GM12865 (cell line): ENCODE measurements at regions not wholly inside any gene's neighbourhood (a gene's known extent, or its start where the extent isn't known, plus 50 kb on each side); places are given as distances from the start of the nearest gene placed in this dataset.

ENCODE experiments used
- DNase-seq: peaks from one replicate; pipeline ENCODE4 v3.0.0; 2010; ENCODE audit warnings: low read depth
- H3K4me3 ChIP-seq: 2 replicates; pipeline ENCODE4 v1.5.1; 2011; ENCODE audit warnings: mild to moderate bottlenecking, low read depth, low read length, control low read depth
- CTCF ChIP-seq: IDR thresholded peaks from 2 replicates; pipeline ENCODE4 v1.5.1; 2011; ENCODE audit warnings: low read length, control low read depth, low read depth, inconsistent platforms; ENCODE audit not compliant: insufficient read depth; ENCODE audit errors: missing control alignments

DNA sequence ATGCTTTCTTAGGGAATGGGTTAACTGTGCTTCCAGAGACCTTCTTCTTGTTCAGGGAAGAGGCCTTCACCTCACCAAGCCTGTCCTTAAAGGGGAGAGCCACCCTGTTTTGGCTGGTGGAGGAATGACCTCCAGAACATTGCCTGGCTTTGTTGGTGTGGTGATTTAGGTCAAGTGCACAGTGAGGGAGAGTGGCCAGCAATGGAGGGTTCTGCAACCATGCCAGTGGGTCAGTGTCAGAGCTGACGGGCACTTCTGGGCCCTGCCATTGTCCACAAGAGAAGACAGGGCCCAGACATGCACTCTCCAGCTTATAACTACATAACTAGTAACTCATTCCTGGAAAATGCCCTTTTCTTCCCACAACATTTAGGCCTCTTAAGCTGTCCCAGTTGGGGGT, 238.5 kb upstream of the AKR1E2 start:
- TF ChIP-seq CTCF, result no peak
- DNase-seq, result no peak
- no peak overlapping the region for H3K4me3 ChIP-seq

- no peak overlapping the region for H3K4me3 ChIP-seq
- no peak for TF ChIP-seq CTCF
- no peak for DNase-seq
These were observed 239.2 kb upstream of the AKR1E2 start for GRCh38 chr10:4586776-4587175.

- no peak for TF ChIP-seq CTCF
- no peak for DNase-seq
These were observed 244.1 kb upstream of the AKR1E2 start for GRCh38 chr10:4581929-4582328.

GRCh38 chr10:4579844-4580243, 246.2 kb upstream of the AKR1E2 start:
- DNase-seq, result no peak
- no peak overlapping the region for H3K4me3 ChIP-seq
- TF ChIP-seq CTCF, result no peak

More at GRCh38 chr10:4581929-4582328, 244.1 kb upstream of the AKR1E2 start:
- H3K4me3 ChIP-seq, result no peak overlapping the region

DNA sequence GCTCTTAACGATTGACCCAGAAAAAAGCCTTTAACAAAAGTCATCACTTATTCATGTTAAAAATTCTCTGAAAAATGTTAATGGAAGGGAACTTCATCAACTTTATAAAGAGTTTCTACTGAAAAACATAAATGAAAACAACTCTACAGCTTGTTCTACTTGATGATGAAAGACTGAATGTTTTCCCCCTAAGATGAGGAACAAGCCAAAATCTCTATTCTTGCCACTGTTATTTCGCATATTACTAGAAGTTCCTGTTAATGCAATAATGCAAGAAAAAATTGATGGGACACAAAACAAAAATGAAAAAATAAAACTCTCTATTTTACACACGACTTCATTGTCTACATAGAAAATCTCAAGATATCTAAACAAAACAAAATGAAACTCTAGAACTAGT, 249.8 kb upstream of the AKR1E2 start:
- TF ChIP-seq CTCF, result no peak
- DNase-seq, result no peak

GRCh38 chr10:4569151-4569550, 256.9 kb upstream of the AKR1E2 start:
- TF ChIP-seq CTCF, result no peak
- no peak for DNase-seq

More for the DNA sequence above, 249.8 kb upstream of the AKR1E2 start:
- no peak overlapping the region for H3K4me3 ChIP-seq

DNA sequence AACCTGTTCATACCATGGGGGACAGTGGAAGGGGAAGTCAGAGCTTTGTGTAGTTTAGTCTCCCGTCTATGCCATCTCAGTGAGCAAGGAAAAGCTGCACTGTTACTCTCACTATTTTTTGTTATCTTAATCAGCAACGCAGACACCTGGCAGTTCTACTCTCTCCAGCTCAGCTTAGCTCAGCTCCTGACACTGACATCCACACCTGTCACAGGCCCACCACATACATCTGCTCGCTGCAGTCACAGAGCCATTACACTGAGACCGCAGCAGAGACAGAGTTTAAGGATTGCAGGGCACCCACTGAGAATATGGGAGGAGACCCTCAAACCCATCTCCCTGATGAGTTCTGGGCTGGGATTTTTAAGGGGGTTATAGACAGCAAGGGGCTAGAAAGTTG, 257.3 kb upstream of the AKR1E2 start:
- no peak for TF ChIP-seq CTCF
- no peak for DNase-seq
- no peak overlapping the region for H3K4me3 ChIP-seq

More at GRCh38 chr10:4569151-4569550, 256.9 kb upstream of the AKR1E2 start:
- H3K4me3 ChIP-seq, result no peak overlapping the region
